Prostate gland (tissue), 2 donors: ENCODE measurements at regions not wholly inside any gene's neighbourhood (a gene's known extent, or its start where the extent isn't known, plus 50 kb on each side); places are given as distances from the start of the nearest gene placed in this dataset.

Experiments
- CTCF ChIP-seq, 4 experiments: fragments of 200-600 bp in 2 of 4; fragments of 450-650 bp in 2 of 4; sonication (generic) in 2 of 4; IDR thresholded peaks; 1 replicate in 3 of 4; 2 replicates in 1 of 4; pipeline ENCODE4 v1.5.1; 2016 to 2019; ENCODE audit warnings: antibody characterized with exemption in 4 of 4, mild to moderate bottlenecking in 2 of 4, moderate library complexity in 2 of 4
- POLR2A ChIP-seq: fragments of 450-650 bp; IDR thresholded peaks from one replicate; pipeline ENCODE4 v1.6.1; 2016; ENCODE audit warnings: antibody characterized with exemption, mild to moderate bottlenecking

GRCh38 chr1:96355961-96356360, 365.6 kb upstream of the PTBP2 start:
- TF ChIP-seq POLR2A (no peak), CTCF (IDR thresholded peaks at IDR 0.05) (no peak)
